ENCODE measurements at regions not wholly inside any gene's neighbourhood (a gene's known extent, or its start where the extent isn't known, plus 50 kb on each side); places are given as distances from the start of the nearest gene placed in this dataset.

- no peak for TF ChIP-seq CTCF (IDR thresholded peaks at IDR 0.05; ENCODE audit: insufficient read depth, low read depth, low read length)
- H3K4me3 ChIP-seq (ENCODE audit: low read depth, low read length) = no peak overlapping the region
- no peak for DNase-seq (ENCODE audit: low read depth)
Measured at GRCh38 chr1:227450489-227450888, 112.9 kb upstream of the ZNF678 start.

DNA sequence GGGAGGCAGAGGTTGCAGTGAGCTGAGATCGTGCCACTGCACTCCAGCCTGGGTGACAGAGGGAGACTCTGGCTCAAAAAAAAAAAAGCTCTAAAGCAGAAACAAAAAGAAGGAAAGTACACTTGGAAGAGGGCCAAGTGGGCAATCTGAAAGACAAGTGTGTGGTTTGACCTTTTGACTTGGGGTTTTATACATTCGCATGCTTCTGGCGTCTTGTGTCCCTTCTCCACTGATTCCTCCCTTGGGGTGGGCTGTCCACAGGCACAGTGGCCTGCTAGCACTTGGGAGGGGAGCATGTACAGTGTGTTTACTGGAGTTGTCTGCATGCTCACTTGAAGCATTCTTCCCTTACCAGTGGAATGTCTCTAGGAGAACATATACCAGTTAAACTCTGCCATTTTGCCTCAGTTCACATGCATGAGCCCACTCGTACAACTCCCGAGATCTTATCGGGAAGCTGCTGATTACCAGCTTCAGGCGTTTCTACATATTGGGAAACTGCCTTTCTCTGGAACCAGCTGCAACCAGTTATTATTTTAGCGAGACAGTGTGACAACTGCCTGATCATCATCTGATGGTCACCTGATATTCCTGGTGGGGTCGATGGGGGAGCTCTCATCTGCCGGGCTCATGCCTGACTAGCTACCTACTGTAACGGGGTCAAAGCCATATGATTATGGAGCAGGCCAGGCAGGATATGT is 113.5 kb upstream of the ZNF678 start:
- TF ChIP-seq CTCF (IDR thresholded peaks at IDR 0.05; ENCODE audit: insufficient read depth, low read depth, low read length) = no peak
- DNase-seq (ENCODE audit: low read depth) = no peak
- H3K4me3 ChIP-seq (ENCODE audit: low read depth, low read length) = no peak overlapping the region

DNA sequence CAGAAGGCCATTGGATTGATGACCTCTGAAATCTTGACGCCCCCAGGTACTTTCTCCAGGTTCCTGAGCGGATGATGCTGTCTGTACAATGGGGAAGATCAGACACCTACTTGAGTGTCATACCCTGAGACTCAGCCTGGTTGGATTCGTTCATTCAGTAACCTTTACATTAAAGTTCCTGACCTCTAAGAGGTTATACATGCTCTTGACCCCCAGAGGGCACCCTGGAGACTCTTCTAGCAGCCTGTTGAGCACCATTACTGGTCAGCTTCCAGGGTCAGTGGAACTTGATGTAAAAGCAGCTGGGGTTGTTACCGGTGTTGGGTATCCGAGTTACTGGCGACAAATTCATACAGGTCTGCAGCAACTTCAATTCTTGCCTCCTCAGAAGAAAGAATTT is 114.3 kb upstream of the ZNF678 start:
- DNase-seq (ENCODE audit: low read depth) = no peak
- H3K4me3 ChIP-seq (ENCODE audit: low read depth, low read length) = no peak overlapping the region
- TF ChIP-seq CTCF (IDR thresholded peaks at IDR 0.05; ENCODE audit: insufficient read depth, low read depth, low read length) = peak; percentile 44

- TF ChIP-seq CTCF (IDR thresholded peaks at IDR 0.05; ENCODE audit: insufficient read depth, low read depth, low read length) = peak; percentile 74
- peak; percentile 51 for DNase-seq (ENCODE audit: low read depth)
- peak overlapping the region; percentile 47 for H3K4me3 ChIP-seq (ENCODE audit: low read depth, low read length)
Measured at GRCh38 chr1:227447531-227447990, 115.8 kb upstream of the ZNF678 start.

DNA sequence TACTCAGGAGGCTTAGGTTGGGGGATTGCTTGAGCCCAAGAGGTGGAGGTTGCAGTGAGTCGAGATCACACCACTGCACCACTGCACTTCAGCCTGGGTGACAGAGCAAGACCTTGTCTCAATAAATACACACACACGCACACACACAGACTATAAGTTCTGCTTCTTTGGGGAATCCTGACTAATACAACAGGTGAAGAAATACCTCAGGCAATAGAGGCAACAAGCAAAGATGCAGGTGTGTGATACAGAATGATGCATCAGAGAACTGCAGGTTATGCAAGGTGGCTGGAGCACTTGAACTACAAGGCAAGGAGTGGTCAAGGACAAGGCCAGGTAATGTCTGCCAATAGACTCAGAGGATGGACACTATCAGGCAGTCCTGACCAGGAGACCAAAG is 117.6 kb upstream of the ZNF678 start:
- TF ChIP-seq CTCF (IDR thresholded peaks at IDR 0.05; ENCODE audit: insufficient read depth, low read depth, low read length) = no peak
- no peak for DNase-seq (ENCODE audit: low read depth)
- H3K4me3 ChIP-seq (ENCODE audit: low read depth, low read length) = no peak overlapping the region

- no peak for DNase-seq (ENCODE audit: low read depth)
- TF ChIP-seq CTCF (IDR thresholded peaks at IDR 0.05; ENCODE audit: insufficient read depth, low read depth, low read length) = no peak
- H3K4me3 ChIP-seq (ENCODE audit: low read depth, low read length) = no peak overlapping the region
Measured at GRCh38 chr1:227445092-227445674, 118.2 kb upstream of the ZNF678 start.
